ENCODE measurements at regions not wholly inside any gene's neighbourhood (a gene's known extent, or its start where the extent isn't known, plus 50 kb on each side); places are given as distances from the start of the nearest gene placed in this dataset.

DNA sequence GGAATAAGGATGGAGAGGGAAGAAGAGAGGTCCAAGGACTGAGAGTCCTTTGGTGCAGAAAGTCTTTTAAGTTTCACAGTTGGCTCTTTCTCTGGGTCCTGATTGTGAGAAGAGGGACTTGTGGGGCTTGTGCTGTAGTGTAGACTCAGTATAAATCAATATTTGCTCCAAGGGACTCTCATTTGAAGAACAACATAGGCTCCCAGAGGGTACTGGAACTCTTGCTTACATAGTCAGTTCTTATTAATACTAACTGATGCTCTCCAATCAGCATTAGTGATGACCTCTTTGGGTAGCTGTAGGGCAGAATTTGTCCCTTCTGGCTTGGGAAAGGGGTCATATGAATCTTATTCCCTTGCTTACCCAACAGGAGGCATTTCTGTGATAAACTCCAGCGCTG lies 62.5 kb upstream of the CXCL14 start:
- TF ChIP-seq CTCF (IDR thresholded peaks at IDR 0.05; ENCODE audit: low read length) (no peak), EZH2 (IDR thresholded peaks at IDR 0.05; ENCODE audit: borderline replicate concordance, low read length) (no peak)
- Histone ChIP-seq H3K9ac (ENCODE audit: low read length) (no peak overlapping the region), H3K36me3 (ENCODE audit: insufficient read depth, low read length) (no peaks in the 10 kb centered on the region), H3K4me1 (ENCODE audit: insufficient read depth, low read length, severe bottlenecking) (no peaks in the 10 kb centered on the region), H3K4me3 (ENCODE audit: low read depth, low read length, poor library complexity, severe bottlenecking) (no peak overlapping the region), H3K27ac (ENCODE audit: low read depth, low read length, poor library complexity, severe bottlenecking) (no peak overlapping the region), H3K9me2 (ENCODE audit: low read depth, low read length) (no peaks in the 10 kb centered on the region), H2AFZ (ENCODE audit: low read length) (no peak overlapping the region), H3K4me2 (ENCODE audit: low read length) (no peak overlapping the region), H3F3A (ENCODE audit: insufficient read depth, low read length) (no peaks in the 10 kb centered on the region), H3K27me3 (ENCODE audit: insufficient read depth, low read length) (0 out of 2 replicates have a peak, but pooled peaks cover 5% of the 10 kb centered on the region), H3K79me2 (ENCODE audit: insufficient read depth, low read length) (no peaks in the 10 kb centered on the region), H4K20me1 (ENCODE audit: insufficient read depth, low read length) (no peaks in the 10 kb centered on the region), H3K9me3 (ENCODE audit: low read length) (no peaks in the 10 kb centered on the region)

DNA sequence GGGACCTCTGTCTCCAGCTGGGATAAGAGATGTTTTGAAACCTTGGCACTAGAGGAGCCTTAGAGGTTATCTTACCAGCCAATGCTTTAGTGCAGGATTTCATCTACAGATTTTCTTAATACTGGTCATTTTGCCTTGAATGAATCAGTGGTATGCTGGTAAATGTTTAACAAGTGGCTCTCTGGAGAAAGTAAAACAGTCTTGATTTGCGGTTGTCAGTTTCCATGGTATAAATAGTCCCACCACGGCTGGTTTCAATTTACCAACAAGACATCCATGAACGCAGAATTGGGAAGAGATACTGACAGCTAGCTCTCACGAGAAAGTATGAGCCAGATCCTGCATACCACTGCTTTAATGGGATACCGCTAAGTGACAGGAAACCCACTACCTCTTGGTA lies 56.7 kb upstream of the CXCL14 start:
- Histone ChIP-seq H3K4me1 (ENCODE audit: insufficient read depth, low read length, severe bottlenecking) (no peaks in the 10 kb centered on the region), H3K9me3 (ENCODE audit: low read length) (no peaks in the 10 kb centered on the region), H3K4me2 (ENCODE audit: low read length) (no peak overlapping the region), H3K36me3 (ENCODE audit: insufficient read depth, low read length) (no peaks in the 10 kb centered on the region), H2AFZ (ENCODE audit: low read length) (no peak overlapping the region), H3K9ac (ENCODE audit: low read length) (no peak overlapping the region), H3K27me3 (ENCODE audit: insufficient read depth, low read length) (0 out of 2 replicates have a peak, but pooled peaks cover 5% of the 10 kb centered on the region), H3K9me2 (ENCODE audit: low read depth, low read length) (no peaks in the 10 kb centered on the region), H4K20me1 (ENCODE audit: insufficient read depth, low read length) (no peaks in the 10 kb centered on the region), H3K27ac (ENCODE audit: low read depth, low read length, poor library complexity, severe bottlenecking) (no peak overlapping the region), H3K79me2 (ENCODE audit: insufficient read depth, low read length) (no peaks in the 10 kb centered on the region), H3F3A (ENCODE audit: insufficient read depth, low read length) (no peaks in the 10 kb centered on the region), H3K4me3 (ENCODE audit: low read depth, low read length, poor library complexity, severe bottlenecking) (no peak overlapping the region)
- TF ChIP-seq EZH2 (IDR thresholded peaks at IDR 0.05; ENCODE audit: borderline replicate concordance, low read length), result no peak
- no peak for TF ChIP-seq CTCF (IDR thresholded peaks at IDR 0.05; ENCODE audit: low read length)

DNA sequence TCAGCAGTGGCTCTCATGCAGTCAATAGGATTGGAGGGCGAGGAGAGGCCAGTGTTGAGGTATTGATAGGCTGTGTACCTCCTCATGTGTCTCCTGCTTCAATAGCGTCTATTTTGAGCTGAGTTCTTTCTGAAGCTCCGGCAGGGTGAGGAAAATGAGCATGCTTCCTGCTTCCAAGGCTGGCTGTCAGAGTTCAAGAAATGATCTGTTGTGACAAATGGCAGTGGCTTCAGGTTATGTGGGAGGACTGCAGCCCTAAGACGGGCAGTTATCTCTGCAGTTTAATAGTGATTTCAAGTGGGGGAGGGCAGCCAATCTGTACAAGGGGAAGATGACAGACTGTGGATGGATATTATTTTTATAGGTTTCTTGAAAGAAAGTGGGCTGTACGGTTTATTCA lies 54.0 kb upstream of the CXCL14 start:
- Histone ChIP-seq H3K9me3 (ENCODE audit: low read length) (no peaks in the 10 kb centered on the region), H3F3A (ENCODE audit: insufficient read depth, low read length) (no peaks in the 10 kb centered on the region), H3K27me3 (ENCODE audit: insufficient read depth, low read length) (0 out of 2 replicates have a peak, but pooled peaks cover 5% of the 10 kb centered on the region), H3K9me2 (ENCODE audit: low read depth, low read length) (no peaks in the 10 kb centered on the region), H3K4me3 (ENCODE audit: low read depth, low read length, poor library complexity, severe bottlenecking) (no peak overlapping the region), H3K9ac (ENCODE audit: low read length) (no peak overlapping the region), H4K20me1 (ENCODE audit: insufficient read depth, low read length) (no peaks in the 10 kb centered on the region), H3K27ac (ENCODE audit: low read depth, low read length, poor library complexity, severe bottlenecking) (no peak overlapping the region), H3K79me2 (ENCODE audit: insufficient read depth, low read length) (no peaks in the 10 kb centered on the region), H3K4me1 (ENCODE audit: insufficient read depth, low read length, severe bottlenecking) (no peaks in the 10 kb centered on the region), H2AFZ (ENCODE audit: low read length) (no peak overlapping the region), H3K36me3 (ENCODE audit: insufficient read depth, low read length) (no peaks in the 10 kb centered on the region), H3K4me2 (ENCODE audit: low read length) (no peak overlapping the region)
- TF ChIP-seq EZH2 (IDR thresholded peaks at IDR 0.05; ENCODE audit: borderline replicate concordance, low read length) (no peak), CTCF (IDR thresholded peaks at IDR 0.05; ENCODE audit: low read length) (no peak)
